Calu3 (cell line): ENCODE measurements at regions not wholly inside any gene's neighbourhood (a gene's known extent, or its start where the extent isn't known, plus 50 kb on each side); places are given as distances from the start of the nearest gene placed in this dataset.

Source experiments
- BruUV-seq: library from RNA; stranded (reverse); fragments of 400-500 nt; replicated peaks from 2 replicates; lab custom pipeline; 2021; lab: Mats Ljungman, UMichigan
- CTCF ChIA-PET: fragments of 300-600 bp; sonication (Branson Sonifier 250); formaldehyde crosslinking; loops from one replicate; lab custom pipeline; 2022; ENCODE audit warnings: antibody characterized with exemption; lab: Charles Lee
- DNase-seq: peaks from one replicate; pipeline ENCODE4 v3.0.0; 2022
- H3K27ac Mint-ChIP-seq: one replicate; pipeline ENCODE4 v1.8.0; 2022; ENCODE audit warnings: mixed read lengths; ENCODE audit not compliant: unreplicated experiment
- H3K27me3 Mint-ChIP-seq: one replicate; pipeline ENCODE4 v1.8.0; 2022; ENCODE audit warnings: mixed read lengths; ENCODE audit not compliant: unreplicated experiment
- H3K36me3 Mint-ChIP-seq: one replicate; pipeline ENCODE4 v1.8.0; 2022; ENCODE audit warnings: mild to moderate bottlenecking, moderate library complexity, mixed read lengths; ENCODE audit not compliant: insufficient read depth, unreplicated experiment
- H3K4me1 Mint-ChIP-seq: one replicate; pipeline ENCODE4 v1.8.0; 2022; ENCODE audit warnings: mild to moderate bottlenecking, low read depth, mixed read lengths; ENCODE audit not compliant: unreplicated experiment
- H3K4me3 Mint-ChIP-seq: one replicate; pipeline ENCODE4 v1.8.0; 2022; ENCODE audit warnings: mild to moderate bottlenecking, low read depth, moderate library complexity, mixed read lengths; ENCODE audit not compliant: unreplicated experiment
- H3K9me3 Mint-ChIP-seq: one replicate; pipeline ENCODE4 v1.8.0; 2022; ENCODE audit warnings: low read depth, mixed read lengths; ENCODE audit not compliant: unreplicated experiment
- CTCF ChIP-seq: fragments of 200-600 bp; IDR thresholded peaks from one replicate; pipeline ENCODE4 v1.8.0; 2022; ENCODE audit warnings: antibody characterized with exemption; ENCODE audit not compliant: unreplicated experiment
- intact Hi-C: fragments of 100-400 bp; cut with micrococcal nuclease; formaldehyde crosslinking; loops from one replicate; pipeline ENCODE4 v1.10.0; 2022; ENCODE audit not compliant: unreplicated experiment

- H3K4me3 Mint-ChIP-seq = no peak overlapping the region
- H3K4me1 Mint-ChIP-seq = peaks cover 16% of the 10 kb centered on the region
- no peak overlapping the region for H3K27ac Mint-ChIP-seq
- intact Hi-C loops = no loop called here
- H3K36me3 Mint-ChIP-seq = no peaks in the 10 kb centered on the region
- no peaks in the 10 kb centered on the region for H3K27me3 Mint-ChIP-seq
- no TSS peak for BruUV-seq
- TF ChIP-seq CTCF = no peak
- no peak for DNase-seq
- CTCF ChIA-PET = no interaction called here
- H3K9me3 Mint-ChIP-seq = no peaks in the 10 kb centered on the region
Measured at GRCh38 chr4:144872508-144873225, 225.3 kb downstream of the ANAPC10 start.

- intact Hi-C loops = no loop called here
- Mint-ChIP-seq H3K36me3 (no peaks in the 10 kb centered on the region), H3K4me1 (peaks cover 10% of the 10 kb centered on the region), H3K4me3 (no peak overlapping the region), H3K9me3 (no peaks in the 10 kb centered on the region), H3K27me3 (no peaks in the 10 kb centered on the region), H3K27ac (no peak overlapping the region)
- CTCF ChIA-PET = no interaction called here
- no peak for TF ChIP-seq CTCF
- no peak for DNase-seq
- no TSS peak for BruUV-seq
Measured at GRCh38 chr4:144873226-144873990, 224.6 kb downstream of the ANAPC10 start.

- Mint-ChIP-seq H3K36me3 (no peaks in the 10 kb centered on the region), H3K9me3 (no peaks in the 10 kb centered on the region), H3K4me1 (no peaks in the 10 kb centered on the region), H3K27me3 (no peaks in the 10 kb centered on the region), H3K4me3 (no peak overlapping the region), H3K27ac (no peak overlapping the region)
- CTCF ChIA-PET = no interaction called here
- BruUV-seq = no TSS peak
- no peak for TF ChIP-seq CTCF
- DNase-seq = peak; percentile 13
- intact Hi-C loops = no loop called here
Measured at GRCh38 chr4:144894573-144894972, 203.4 kb downstream of the ANAPC10 start.

GRCh38 chr4:144899393-144899792, 198.6 kb downstream of the ANAPC10 start:
- intact Hi-C loops = no loop called here
- no peak for TF ChIP-seq CTCF
- CTCF ChIA-PET = no interaction called here
- BruUV-seq = no TSS peak
- Mint-ChIP-seq H3K36me3 (no peaks in the 10 kb centered on the region), H3K9me3 (no peaks in the 10 kb centered on the region), H3K4me1 (peaks cover 6% of the 10 kb centered on the region), H3K4me3 (no peak overlapping the region), H3K27ac (no peak overlapping the region), H3K27me3 (no peaks in the 10 kb centered on the region)
- DNase-seq = no peak
